ENCODE measurements at regions not wholly inside any gene's neighbourhood (a gene's known extent, or its start where the extent isn't known, plus 50 kb on each side); places are given as distances from the start of the nearest gene placed in this dataset.

- TF ChIP-seq EZH2 (IDR thresholded peaks at IDR 0.05; ENCODE audit: insufficient read depth, poor library complexity, severe bottlenecking) = no peak
- no peak for TF ChIP-seq EZH2phosphoT487 (IDR thresholded peaks at IDR 0.05; ENCODE audit: insufficient read depth, low read depth)
Observed at GRCh38 chr5:171534043-171534895, 114.8 kb downstream of the FGF18 start.

Measured in GM23248 (cell line).